ENCODE measurements at regions not wholly inside any gene's neighbourhood (a gene's known extent, or its start where the extent isn't known, plus 50 kb on each side); places are given as distances from the start of the nearest gene placed in this dataset.

DNA sequence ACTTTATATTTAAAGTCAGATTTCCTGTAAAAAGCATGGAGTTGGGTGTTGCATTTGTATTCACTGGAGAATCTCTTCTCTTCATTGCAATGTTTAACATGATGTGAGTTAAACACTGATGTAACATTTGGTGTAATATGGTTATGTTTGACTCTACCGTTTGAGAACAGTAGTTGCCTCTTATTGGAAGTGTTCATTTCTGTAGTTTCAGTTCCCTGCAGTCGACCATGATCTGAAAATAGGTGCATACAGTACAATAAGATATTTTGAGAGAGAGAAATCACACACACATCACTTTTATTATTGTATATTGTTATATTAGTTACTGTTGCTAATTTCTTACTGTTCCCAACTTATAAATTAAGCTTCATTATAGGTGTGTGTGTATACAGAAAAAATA lies 105.2 kb upstream of the SPACA7 start:
- TF ChIP-seq, protein P1, sequence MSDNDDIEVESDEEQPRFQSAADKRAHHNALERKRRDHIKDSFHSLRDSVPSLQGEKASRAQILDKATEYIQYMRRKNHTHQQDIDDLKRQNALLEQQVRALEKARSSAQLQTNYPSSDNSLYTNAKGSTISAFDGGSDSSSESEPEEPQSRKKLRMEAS (IDR thresholded peaks at IDR 0.05; ENCODE audit: insufficient read depth, insufficient read length) = no peak
- TF ChIP-seq CTCF (IDR thresholded peaks at IDR 0.05; ENCODE audit: extremely low read depth in 1 of 2, insufficient read depth in 1 of 2, low read depth in 1 of 2, low read length in 2 of 2) (no peak), MYC (IDR thresholded peaks at IDR 0.05; ENCODE audit: low read depth, low read length) (no peak), POLR2AphosphoS5 (IDR thresholded peaks at IDR 0.05; ENCODE audit: insufficient read depth, low read depth, low read length) (no peak)
